ENCODE measurements at regions not wholly inside any gene's neighbourhood (a gene's known extent, or its start where the extent isn't known, plus 50 kb on each side); places are given as distances from the start of the nearest gene placed in this dataset.

GRCh38 chr7:19442016-19442785 lies 266.6 kb downstream of the POLR1F start:
- peak; percentile 73 for DNase-seq (ENCODE audit: low spot score)

- no peak for DNase-seq (ENCODE audit: low spot score)
Measured at GRCh38 chr7:19439517-19439916, 269.3 kb downstream of the POLR1F start.

- DNase-seq (ENCODE audit: low spot score): no peak
Measured at GRCh38 chr7:19437446-19437845, 271.4 kb downstream of the POLR1F start.

- DNase-seq (ENCODE audit: low spot score): no peak
Measured at GRCh38 chr7:19427944-19428343, 280.9 kb downstream of the POLR1F start.

- no peak for DNase-seq (ENCODE audit: low spot score)
Measured at GRCh38 chr7:19421861-19422260, 276.6 kb upstream of the FERD3L start.

GRCh38 chr7:19417231-19417630 lies 272.0 kb upstream of the FERD3L start:
- no peak for DNase-seq (ENCODE audit: low spot score)

- no peak for DNase-seq (ENCODE audit: low spot score)
Measured at GRCh38 chr7:19415123-19415522, 269.9 kb upstream of the FERD3L start.

GRCh38 chr7:19413443-19413965 lies 268.3 kb upstream of the FERD3L start:
- DNase-seq (ENCODE audit: low spot score): no peak

GRCh38 chr7:19410691-19411090 lies 265.5 kb upstream of the FERD3L start:
- DNase-seq (ENCODE audit: low spot score): no peak

GRCh38 chr7:19410106-19410505 lies 264.9 kb upstream of the FERD3L start:
- no peak for DNase-seq (ENCODE audit: low spot score)

- DNase-seq (ENCODE audit: low spot score): no peak
Measured at GRCh38 chr7:19408706-19409220, 263.5 kb upstream of the FERD3L start.

GRCh38 chr7:19407270-19407669 lies 262.0 kb upstream of the FERD3L start:
- no peak for DNase-seq (ENCODE audit: low spot score)

- DNase-seq (ENCODE audit: low spot score): peak; percentile 34
Measured at GRCh38 chr7:19405541-19405940, 260.3 kb upstream of the FERD3L start.

GRCh38 chr7:19404912-19405329 lies 259.7 kb upstream of the FERD3L start:
- DNase-seq (ENCODE audit: low spot score): peak; percentile 81

- no peak for DNase-seq (ENCODE audit: low spot score)
Measured at GRCh38 chr7:19403691-19404090, 258.5 kb upstream of the FERD3L start.

GRCh38 chr7:19401461-19401860 lies 256.2 kb upstream of the FERD3L start:
- DNase-seq (ENCODE audit: low spot score): no peak

- no peak for DNase-seq (ENCODE audit: low spot score)
Measured at GRCh38 chr7:19400758-19401254, 255.6 kb upstream of the FERD3L start.

- DNase-seq (ENCODE audit: low spot score): no peak
Measured at GRCh38 chr7:19397911-19398310, 252.7 kb upstream of the FERD3L start.

- peak; percentile 15 for DNase-seq (ENCODE audit: low spot score)
Measured at GRCh38 chr7:19392246-19392645, 247.0 kb upstream of the FERD3L start.

GRCh38 chr7:19390795-19391194 lies 245.6 kb upstream of the FERD3L start:
- DNase-seq (ENCODE audit: low spot score): no peak

- DNase-seq (ENCODE audit: low spot score): no peak
Measured at GRCh38 chr7:19381321-19381720, 236.1 kb upstream of the FERD3L start.

GRCh38 chr7:19378345-19378714 lies 233.1 kb upstream of the FERD3L start:
- no peak for DNase-seq (ENCODE audit: low spot score)

GRCh38 chr7:19377611-19378344 lies 232.6 kb upstream of the FERD3L start:
- peak; percentile 67 for DNase-seq (ENCODE audit: low spot score)
